Tibial nerve (tissue), 4 donors: ENCODE measurements at regions not wholly inside any gene's neighbourhood (a gene's known extent, or its start where the extent isn't known, plus 50 kb on each side); places are given as distances from the start of the nearest gene placed in this dataset.
A peak's percentile ranks its signal among the peaks of the same experiment; 100 is the strongest.

Experiments used
- DNase-seq, 2 donors: peaks; one replicate each; pipeline ENCODE4 v3.0.0-alpha.2; 2019; ENCODE audit warnings: low spot score in 2 of 2
- H3K27ac ChIP-seq, 4 donors: fragments of 200-600 bp; sonication (generic) in 3 of 4; one replicate each; pipeline ENCODE4 v1.5.1; 2017 to 2019; ENCODE audit warnings: mild to moderate bottlenecking in 1 of 4
- H3K27me3 ChIP-seq, 2 donors: fragments of 200-600 bp; sonication (generic) in 1 of 2; one replicate each; pipeline versions ENCODE4 v1.5.1 to v1.6.0; 2017 to 2019
- H3K36me3 ChIP-seq, 3 donors: fragments of 200-600 bp; sonication (generic); one replicate each; pipeline ENCODE4 v1.5.1; 2018 to 2019
- H3K4me1 ChIP-seq, 4 donors: fragments of 200-600 bp; sonication (generic) in 3 of 4; one replicate each; pipeline ENCODE4 v1.5.1; 2017 to 2019
- H3K4me3 ChIP-seq, 4 donors: fragments of 200-600 bp; sonication (generic) in 3 of 4; one replicate each; pipeline ENCODE4 v1.5.1; 2017 to 2019; ENCODE audit warnings: mild to moderate bottlenecking in 1 of 4, moderate library complexity in 1 of 4
- H3K9me3 ChIP-seq, 4 donors: fragments of 200-600 bp; sonication (generic) in 3 of 4; one replicate each; pipeline ENCODE4 v1.5.1; 2017 to 2019
- CTCF ChIP-seq, 5 experiments: fragments of 200-600 bp in 3 of 5; fragments of 450-650 bp in 2 of 5; sonication (generic) in 3 of 5; IDR thresholded peaks; one replicate each; pipeline ENCODE4 v1.5.1; 2016 to 2019; ENCODE audit warnings: antibody characterized with exemption in 5 of 5, mild to moderate bottlenecking in 3 of 5, moderate library complexity in 2 of 5
- EP300 ChIP-seq, 2 donors: sonication (generic); formaldehyde crosslinking; IDR thresholded peaks; one replicate each; pipeline ENCODE4 v1.6.1; 2017; ENCODE audit warnings: antibody characterized with exemption in 2 of 2, mild to moderate bottlenecking in 1 of 2
- POLR2A ChIP-seq, 2 donors: fragments of 450-650 bp; IDR thresholded peaks; one replicate each; pipeline ENCODE4 v1.6.1; 2017; ENCODE audit warnings: antibody characterized with exemption in 2 of 2, mild to moderate bottlenecking in 2 of 2, moderate library complexity in 2 of 2
- WGBS, 2 donors: methylation state at CpG; one replicate each; pipeline ENCODE4 v1.1.5; 2018; 5-methylcytosine and 5-hydroxymethylcytosine counted together

- Histone ChIP-seq H3K36me3 (no peaks in the 10 kb centered on the region), H3K27ac (peak overlapping the region in 2 of 4 donors; percentile 9 to 26), H3K9me3 (no peaks in the 10 kb centered on the region), H3K4me1 (peaks cover 0 to 44% (median 19%) of the 10 kb centered on the region in 4 donors), H3K4me3 (no peak overlapping the region), H3K27me3 (no peaks in the 10 kb centered on the region)
- TF ChIP-seq POLR2A (IDR thresholded peaks at IDR 0.05) (no peak), EP300 (IDR thresholded peaks at IDR 0.05) (no peak), CTCF (IDR thresholded peaks at IDR 0.05) (no peak)
- WGBS, 2 donors: 66 to 89% methylated on average over 3 of the region's 3 CpGs
- DNase-seq: no peak
These were observed 87.6 kb upstream of the PICALM start for GRCh38 chr11:86156397-86156955.

- Histone ChIP-seq H3K36me3 (no peaks in the 10 kb centered on the region), H3K4me3 (no peak overlapping the region), H3K9me3 (no peaks in the 10 kb centered on the region), H3K27ac (no peak overlapping the region), H3K4me1 (peaks cover 0 to 44% (median 27%) of the 10 kb centered on the region in 4 donors), H3K27me3 (no peaks in the 10 kb centered on the region)
- DNase-seq: no peak
- 94 to 96% methylated on average over 7 of the region's 7 CpGs for WGBS, 2 donors
- TF ChIP-seq POLR2A (IDR thresholded peaks at IDR 0.05): no peak
- TF ChIP-seq CTCF (IDR thresholded peaks at IDR 0.05): no peak
- TF ChIP-seq EP300 (IDR thresholded peaks at IDR 0.05): no peak
These were observed 86.4 kb upstream of the PICALM start for GRCh38 chr11:86155200-86155844.

GRCh38 chr11:86153439-86153838 lies 84.6 kb upstream of the PICALM start:
- H3K9me3 ChIP-seq: no peaks in the 10 kb centered on the region
- DNase-seq: no peak
- no peak for TF ChIP-seq POLR2A (IDR thresholded peaks at IDR 0.05)
- TF ChIP-seq CTCF (IDR thresholded peaks at IDR 0.05): no peak
- no peak for TF ChIP-seq EP300 (IDR thresholded peaks at IDR 0.05)
- H3K4me1 ChIP-seq: peaks cover 0 to 50% (median 29%) of the 10 kb centered on the region in 4 donors
- no peaks in the 10 kb centered on the region for H3K36me3 ChIP-seq
- H3K27ac ChIP-seq: peak overlapping the region in 1 of 4 donors; percentile 87
- 31 to 33% methylated on average over 1 of the region's 1 CpG for WGBS, 2 donors
- H3K27me3 ChIP-seq: no peaks in the 10 kb centered on the region
- H3K4me3 ChIP-seq: no peak overlapping the region

GRCh38 chr11:86152901-86153300 lies 84.0 kb upstream of the PICALM start:
- H3K4me3 ChIP-seq: no peak overlapping the region
- no peaks in the 10 kb centered on the region for H3K27me3 ChIP-seq
- peaks cover 0 to 53% (median 29%) of the 10 kb centered on the region in 4 donors for H3K4me1 ChIP-seq
- DNase-seq: no peak
- no peak for TF ChIP-seq EP300 (IDR thresholded peaks at IDR 0.05)
- no peak for TF ChIP-seq POLR2A (IDR thresholded peaks at IDR 0.05)
- no peak for TF ChIP-seq CTCF (IDR thresholded peaks at IDR 0.05)
- H3K36me3 ChIP-seq: no peaks in the 10 kb centered on the region
- H3K27ac ChIP-seq: peak overlapping the region in 2 of 4 donors; percentile 76 to 87
- WGBS, 2 donors: 86 to 91% methylated on average over 2 of the region's 2 CpGs
- H3K9me3 ChIP-seq: no peaks in the 10 kb centered on the region
